Transverse colon (tissue), 4 donors: ENCODE measurements at regions not wholly inside any gene's neighbourhood (a gene's known extent, or its start where the extent isn't known, plus 50 kb on each side); places are given as distances from the start of the nearest gene placed in this dataset.

Experiments
- DNase-seq: peaks from one replicate; pipeline ENCODE4 v3.0.0-alpha.2; 2019
- H3K27ac ChIP-seq, 4 donors: fragments of 200-600 bp; sonication (generic); 2 replicates each; pipeline ENCODE4 v1.5.1; 2016 to 2018; ENCODE audit warnings: inconsistent platforms in 4 of 4
- H3K27me3 ChIP-seq: fragments of 200-600 bp; sonication (generic); 2 replicates; pipeline ENCODE4 v1.5.1; 2017; ENCODE audit warnings: inconsistent platforms
- H3K36me3 ChIP-seq, 4 donors: fragments of 200-600 bp; sonication (generic); 2 replicates each; pipeline ENCODE4 v1.5.1; 2017 to 2019; ENCODE audit warnings: inconsistent platforms in 4 of 4
- H3K4me1 ChIP-seq, 4 donors: fragments of 200-600 bp; sonication (generic); 2 replicates each; pipeline ENCODE4 v1.5.1; 2017 to 2020; ENCODE audit warnings: inconsistent platforms in 4 of 4
- H3K4me3 ChIP-seq, 4 donors: fragments of 200-600 bp; sonication (generic); 1 replicate in 1 of 4; 2 replicates in 3 of 4; pipeline versions ENCODE4 v1.5.1 to v1.6.1; 2017 to 2019; ENCODE audit warnings: inconsistent platforms in 4 of 4
- H3K9me3 ChIP-seq, 2 donors: fragments of 200-600 bp; sonication (generic); 2 replicates each; pipeline ENCODE4 v1.5.1; 2017 to 2019; ENCODE audit warnings: inconsistent platforms in 2 of 2
- CTCF ChIP-seq, 5 experiments: fragments of 200-600 bp in 3 of 5; fragments of 450-650 bp in 2 of 5; sonication (generic) in 3 of 5; IDR thresholded peaks; 1 replicate in 2 of 5; 2 replicates in 3 of 5; pipeline ENCODE4 v1.5.1; 2016 to 2017; ENCODE audit warnings: antibody characterized with exemption in 5 of 5, inconsistent platforms in 3 of 5, mild to moderate bottlenecking in 2 of 5, moderate library complexity in 1 of 5
- EP300 ChIP-seq: sonication (generic); formaldehyde crosslinking; IDR thresholded peaks from one replicate; pipeline ENCODE4 v1.6.1; 2017; ENCODE audit warnings: antibody characterized with exemption, low read depth
- POLR2A ChIP-seq: fragments of 450-650 bp; IDR thresholded peaks from one replicate; pipeline ENCODE4 v1.6.1; 2016; ENCODE audit warnings: antibody characterized with exemption, mild to moderate bottlenecking, moderate library complexity
- POLR2AphosphoS5 ChIP-seq, 3 donors: sonication (generic); formaldehyde crosslinking; IDR thresholded peaks; one replicate each; pipeline ENCODE4 v1.6.1; 2016; ENCODE audit warnings: antibody characterized with exemption in 3 of 3
- WGBS, 2 donors: methylation state at CpG; one replicate each; pipeline ENCODE4 v1.1.5; 2018; ENCODE audit warnings: low coverage in 1 of 2; 5-methylcytosine and 5-hydroxymethylcytosine counted together
- in situ Hi-C, 4 donors: fragments of 200-750 bp; cut with MboI; loops; one replicate each; pipeline versions ENCODE4 v1.15.0 to v1.15.1; 2017; ENCODE audit warnings: low sequenced_read_pairs in 3 of 4, low pct_ligation_motif_present in 1 of 4, low pct_unique_long_range_greater_than_20kb in 1 of 4
- intact Hi-C: fragments of 100-400 bp; cut with DNase I; formaldehyde crosslinking; loops from one replicate; pipeline ENCODE4 v1.15.1; 2023; ENCODE audit warnings: low total_unique reads

- DNase-seq, result no peak
- TF ChIP-seq POLR2AphosphoS5 (IDR thresholded peaks at IDR 0.05), result no peak
- TF ChIP-seq POLR2A, result no peak
- no peak for TF ChIP-seq CTCF (IDR thresholded peaks at IDR 0.05)
- no peak for TF ChIP-seq EP300
- Histone ChIP-seq H3K27me3 (no peaks in the 10 kb centered on the region), H3K4me3 (no peak overlapping the region), H3K4me1 (no peaks in the 10 kb centered on the region), H3K36me3 (no peaks in the 10 kb centered on the region), H3K9me3 (no peaks in the 10 kb centered on the region), H3K27ac (no peak overlapping the region)
- in situ Hi-C loops, result loop anchor here (10.0 to 25.0 kb wide), 5 partner anchors 225 to 358 kb away; no protein-coding TSS in a partner anchor
- intact Hi-C loops, result no loop called here
- 65 to 88% methylated on average over 2 of the region's 2 CpGs for WGBS, 2 donors
Measured at GRCh38 chr16:72469932-72470331, 298.0 kb upstream of the PMFBP1 start.

GRCh38 chr16:72468582-72468981 is 296.6 kb upstream of the PMFBP1 start:
- H3K4me3 ChIP-seq, result no peak overlapping the region
- no peaks in the 10 kb centered on the region for H3K27me3 ChIP-seq
- peaks cover 0 to 9% (median 3%) of the 10 kb centered on the region in 4 donors for H3K4me1 ChIP-seq
- H3K9me3 ChIP-seq, result no peaks in the 10 kb centered on the region
- H3K36me3 ChIP-seq, result no peaks in the 10 kb centered on the region
- in situ Hi-C loops, result loop anchor here (10.0 to 25.0 kb wide), 5 partner anchors 224 to 356 kb away; no protein-coding TSS in a partner anchor
- no peak for DNase-seq
- TF ChIP-seq EP300 (no peak), POLR2A (no peak), CTCF (IDR thresholded peaks at IDR 0.05) (no peak), POLR2AphosphoS5 (IDR thresholded peaks at IDR 0.05) (no peak)
- intact Hi-C loops, result no loop called here
- H3K27ac ChIP-seq, result no peak overlapping the region

GRCh38 chr16:72467157-72467759 is 295.3 kb upstream of the PMFBP1 start:
- H3K27ac ChIP-seq, result no peak overlapping the region
- intact Hi-C loops (no loop called here), in situ Hi-C loops (loop anchor here (10.0 to 25.0 kb wide), 5 partner anchors 222 to 355 kb away; no protein-coding TSS in a partner anchor)
- no peak overlapping the region for H3K4me3 ChIP-seq
- no peak for TF ChIP-seq POLR2AphosphoS5 (IDR thresholded peaks at IDR 0.05)
- peak; percentile 34 to 65 (median 54) for TF ChIP-seq CTCF (IDR thresholded peaks at IDR 0.05)
- no peak for TF ChIP-seq EP300
- DNase-seq, result no peak
- H3K9me3 ChIP-seq, result no peaks in the 10 kb centered on the region
- WGBS, 2 donors, result 43 to 45% methylated on average over 3 of the region's 3 CpGs
- no peaks in the 10 kb centered on the region for H3K36me3 ChIP-seq
- no peaks in the 10 kb centered on the region for H3K27me3 ChIP-seq
- peaks cover 0 to 10% (median 5%) of the 10 kb centered on the region in 4 donors for H3K4me1 ChIP-seq

DNA sequence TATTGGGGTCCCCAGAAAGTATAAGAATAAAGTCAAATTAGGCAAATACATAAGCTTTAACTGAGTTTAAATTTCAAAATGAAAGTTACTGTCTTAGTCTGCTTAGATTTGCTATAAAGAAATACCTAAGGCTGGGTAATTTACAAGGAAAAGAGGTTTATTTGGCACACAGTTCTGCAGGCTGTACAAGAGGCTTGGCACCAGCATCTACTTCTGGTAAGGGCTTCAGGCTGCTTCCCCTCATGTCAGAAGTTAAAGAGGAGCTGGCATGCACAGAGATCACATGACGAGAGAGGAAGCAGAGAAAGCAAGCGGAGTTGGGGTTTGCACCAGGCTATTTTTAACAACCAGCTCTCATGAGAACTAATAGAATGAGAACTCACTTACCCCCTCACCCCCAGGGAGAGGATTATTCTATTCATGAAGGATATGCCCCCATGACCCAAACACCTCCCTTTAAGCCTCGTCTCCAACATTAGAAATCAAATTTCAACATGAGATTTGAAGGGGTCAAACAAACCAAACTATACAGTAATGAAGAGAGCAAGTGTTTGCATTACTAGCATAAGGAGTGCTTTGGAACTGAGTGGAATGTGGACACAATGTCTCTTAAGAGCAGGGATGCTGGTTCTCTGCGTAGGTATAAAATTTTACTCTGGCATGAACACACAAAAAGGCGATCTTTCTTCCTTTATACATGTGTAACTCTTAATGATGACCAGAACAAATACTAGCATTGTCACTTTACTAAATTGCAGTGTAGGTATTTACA is 292.8 kb upstream of the PMFBP1 start:
- 86 to 87% methylated on average over 3 to 5 of the region's 5 CpGs for WGBS, 2 donors
- H3K27me3 ChIP-seq, result no peaks in the 10 kb centered on the region
- no peaks in the 10 kb centered on the region for H3K36me3 ChIP-seq
- H3K4me3 ChIP-seq, result no peak overlapping the region
- in situ Hi-C loops (loop anchor here (10.0 to 25.0 kb wide), 5 partner anchors 220 to 352 kb away; no protein-coding TSS in a partner anchor), intact Hi-C loops (no loop called here)
- no peak overlapping the region for H3K27ac ChIP-seq
- peaks cover 0 to 10% (median 5%) of the 10 kb centered on the region in 4 donors for H3K4me1 ChIP-seq
- H3K9me3 ChIP-seq, result no peaks in the 10 kb centered on the region
- no peak for DNase-seq
- TF ChIP-seq EP300 (no peak), POLR2A (no peak), CTCF (IDR thresholded peaks at IDR 0.05) (no peak), POLR2AphosphoS5 (IDR thresholded peaks at IDR 0.05) (no peak)
